Esophagus muscularis mucosa (tissue), 3 donors: ENCODE measurements at regions not wholly inside any gene's neighbourhood (a gene's known extent, or its start where the extent isn't known, plus 50 kb on each side); places are given as distances from the start of the nearest gene placed in this dataset.

Experiments
- POLR2A ChIP-seq: fragments of 450-650 bp; IDR thresholded peaks from one replicate; pipeline ENCODE4 v1.6.1; 2017; ENCODE audit warnings: antibody characterized with exemption, moderate library complexity, mild to moderate bottlenecking, low read depth
- TF ChIP-seq, protein P1 (sequence below), 3 experiments: fragments of 200-600 bp in 2 of 3; fragments of 450-650 bp in 1 of 3; sonication (generic) in 2 of 3; IDR thresholded peaks; one replicate each; pipeline ENCODE4 v1.5.1; 2017 to 2019; ENCODE audit warnings: antibody characterized with exemption in 3 of 3, mild to moderate bottlenecking in 2 of 3, moderate library complexity in 1 of 3

DNA sequence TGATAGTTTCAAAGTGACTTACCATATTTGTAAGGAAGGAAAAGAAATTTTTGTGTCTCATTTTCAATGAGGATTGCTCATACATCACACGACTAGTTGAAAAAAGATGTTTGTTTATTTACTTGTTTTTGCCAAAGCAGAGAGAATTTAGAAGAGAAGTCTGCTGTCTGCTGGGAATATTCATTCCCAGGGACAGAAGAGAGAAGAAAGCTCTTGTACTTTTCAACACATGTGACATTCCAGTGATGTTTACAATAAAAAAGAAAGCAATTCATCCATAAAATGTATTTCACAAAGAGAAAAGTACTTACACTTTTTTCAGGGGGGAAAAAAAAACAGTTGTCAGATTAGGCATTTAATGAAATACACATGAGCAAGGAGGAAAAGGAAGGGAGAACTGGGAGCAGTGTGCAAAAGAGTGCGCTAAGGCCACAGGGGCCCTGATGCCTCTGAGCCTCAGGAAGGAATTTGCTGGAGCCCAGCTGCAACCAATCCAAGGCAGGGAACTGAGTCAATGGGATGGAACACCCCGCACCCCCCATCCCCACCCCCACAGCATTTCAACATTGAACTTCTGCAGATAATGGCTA lies 115.0 kb downstream of the RPAP3 start:
- TF ChIP-seq, protein P1, sequence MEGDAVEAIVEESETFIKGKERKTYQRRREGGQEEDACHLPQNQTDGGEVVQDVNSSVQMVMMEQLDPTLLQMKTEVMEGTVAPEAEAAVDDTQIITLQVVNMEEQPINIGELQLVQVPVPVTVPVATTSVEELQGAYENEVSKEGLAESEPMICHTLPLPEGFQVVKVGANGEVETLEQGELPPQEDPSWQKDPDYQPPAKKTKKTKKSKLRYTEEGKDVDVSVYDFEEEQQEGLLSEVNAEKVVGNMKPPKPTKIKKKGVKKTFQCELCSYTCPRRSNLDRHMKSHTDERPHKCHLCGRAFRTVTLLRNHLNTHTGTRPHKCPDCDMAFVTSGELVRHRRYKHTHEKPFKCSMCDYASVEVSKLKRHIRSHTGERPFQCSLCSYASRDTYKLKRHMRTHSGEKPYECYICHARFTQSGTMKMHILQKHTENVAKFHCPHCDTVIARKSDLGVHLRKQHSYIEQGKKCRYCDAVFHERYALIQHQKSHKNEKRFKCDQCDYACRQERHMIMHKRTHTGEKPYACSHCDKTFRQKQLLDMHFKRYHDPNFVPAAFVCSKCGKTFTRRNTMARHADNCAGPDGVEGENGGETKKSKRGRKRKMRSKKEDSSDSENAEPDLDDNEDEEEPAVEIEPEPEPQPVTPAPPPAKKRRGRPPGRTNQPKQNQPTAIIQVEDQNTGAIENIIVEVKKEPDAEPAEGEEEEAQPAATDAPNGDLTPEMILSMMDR (IDR thresholded peaks at IDR 0.05), result no peak
- no peak for TF ChIP-seq POLR2A
